SK-N-SH (cell line): ENCODE measurements at regions not wholly inside any gene's neighbourhood (a gene's known extent, or its start where the extent isn't known, plus 50 kb on each side); places are given as distances from the start of the nearest gene placed in this dataset.

Experiments
- CTCF ChIA-PET: fragments of 300-600, 350-600 bp; formaldehyde crosslinking; extraction: SDS; loops from one replicate; lab custom pipeline; 2021; lab: Yijun Ruan, JAX
- POLR2A ChIA-PET: fragments of 350-600 bp; sonication (Branson Sonifier 250); formaldehyde crosslinking; extraction: SDS; loops from one replicate; lab custom pipeline; 2020; ENCODE audit warnings: antibody characterized with exemption, inconsistent platforms; lab: Yijun Ruan, JAX
- DNase-seq: peaks from one replicate; pipeline ENCODE4 v3.0.0; 2012
- H2AFZ ChIP-seq: fragments of 200-600 bp; sonication (generic); 2 replicates; pipeline ENCODE4 v1.8.1; 2016; ENCODE audit warnings: antibody characterized with exemption, mild to moderate bottlenecking, low read depth
- H3F3A ChIP-seq: fragments of 200-600 bp; sonication (generic); replicated peaks from 2 replicates; pipeline ENCODE3; 2016; ENCODE audit warnings: antibody characterized with exemption, mild to moderate bottlenecking; ENCODE audit not compliant: insufficient read depth
- H3K27ac ChIP-seq, 2 experiments: fragments of 200-500 bp in 1 of 2; fragments of 200-600 bp in 1 of 2; sonication (Bioruptor generic) in 1 of 2; sonication (generic), shearing (Covaris generic) in 1 of 2; 2 replicates each; pipeline versions ENCODE4 v1.5.1 to v1.6.1; 2014 to 2016; ENCODE audit warnings: low read depth in 2 of 2, inconsistent platforms in 1 of 2, low read length in 1 of 2, mild to moderate bottlenecking in 1 of 2, mixed read lengths in 1 of 2
- H3K27me3 ChIP-seq: fragments of 200-600 bp; sonication (generic), shearing (Covaris generic); 2 replicates; pipeline ENCODE4 v1.6.1; 2016; ENCODE audit warnings: mixed run types; ENCODE audit not compliant: insufficient read depth
- H3K36me3 ChIP-seq, 2 experiments: fragments of 200-500 bp in 1 of 2; fragments of 200-600 bp in 1 of 2; sonication (Bioruptor generic) in 1 of 2; sonication (generic) in 1 of 2; replicated peaks in 1 of 2; 2 replicates each; pipeline versions ENCODE3 to v1.5.1; 2014 to 2016; ENCODE audit warnings: low read length in 1 of 2, mild to moderate bottlenecking in 1 of 2; ENCODE audit not compliant: insufficient read depth in 2 of 2, control insufficient read depth in 1 of 2
- H3K4me1 ChIP-seq, 2 experiments: fragments of 200-500 bp in 1 of 2; fragments of 200-600 bp in 1 of 2; sonication (Bioruptor generic) in 1 of 2; sonication (generic), shearing (Covaris generic) in 1 of 2; 2 replicates each; pipeline versions ENCODE4 v1.5.1 to v1.6.1; 2014 to 2016; ENCODE audit warnings: low read depth in 1 of 2, low read length in 1 of 2, mixed run types in 1 of 2; ENCODE audit not compliant: insufficient read depth in 2 of 2, control insufficient read depth in 1 of 2
- H3K4me2 ChIP-seq: fragments of 200-600 bp; sonication (generic), shearing (Covaris generic); 2 replicates; pipeline ENCODE4 v1.6.1; 2017; ENCODE audit warnings: mixed run types
- H3K4me3 ChIP-seq, 2 experiments: fragments of 200-500 bp in 1 of 2; fragments of 200-600 bp in 1 of 2; sonication (Bioruptor generic) in 1 of 2; sonication (generic), shearing (Covaris generic) in 1 of 2; 2 replicates each; pipeline versions ENCODE4 v1.5.1 to v1.8.1; 2014 to 2016; ENCODE audit warnings: low read depth in 2 of 2, inconsistent platforms in 1 of 2, low read length in 1 of 2, mild to moderate bottlenecking in 1 of 2, mixed read lengths in 1 of 2, moderate library complexity in 1 of 2
- H3K79me2 ChIP-seq: fragments of 200-600 bp; sonication (generic); 2 replicates; pipeline ENCODE4 v1.8.1; 2017; ENCODE audit warnings: mild to moderate bottlenecking; ENCODE audit not compliant: insufficient read depth
- H3K9ac ChIP-seq: fragments of 200-600 bp; sonication (generic); 2 replicates; pipeline ENCODE4 v1.6.1; 2017; ENCODE audit warnings: mixed run types
- H3K9me2 ChIP-seq: fragments of 200-600 bp; sonication (generic); 2 replicates; pipeline ENCODE4 v1.6.1; 2017; ENCODE audit warnings: mixed run types
- H3K9me3 ChIP-seq: fragments of 200-600 bp; sonication (generic); 2 replicates; pipeline ENCODE4 v1.6.1; 2017; ENCODE audit warnings: mixed run types, mild to moderate bottlenecking, moderate library complexity
- H4K20me1 ChIP-seq: fragments of 200-600 bp; sonication (generic); 2 replicates; pipeline ENCODE4 v1.6.1; 2017; ENCODE audit warnings: mild to moderate bottlenecking, mixed run types; ENCODE audit not compliant: insufficient read depth
- CHD2 ChIP-seq: fragments of 150-350 bp; IDR thresholded peaks from 2 replicates; pipeline ENCODE4 v1.6.1; 2018; ENCODE audit warnings: low read length; ENCODE audit not compliant: partially characterized antibody
- ELF1 ChIP-seq: IDR thresholded peaks from 2 replicates; pipeline ENCODE4 v1.4.0; 2012
- EZH2phosphoT487 ChIP-seq: fragments of 200-600 bp; sonication (generic); IDR thresholded peaks from 2 replicates; pipeline ENCODE4 v1.6.1; 2017; ENCODE audit warnings: low read depth, mixed run types, mild to moderate bottlenecking, antibody characterized with exemption, moderate library complexity, borderline replicate concordance
- FOSL2 ChIP-seq: IDR thresholded peaks from 2 replicates; pipeline ENCODE4 v1.4.0; 2012; ENCODE audit warnings: low read depth, mild to moderate bottlenecking, moderate library complexity, borderline replicate concordance
- GABPA ChIP-seq: IDR thresholded peaks from 2 replicates; pipeline ENCODE4 v1.4.0; 2012; ENCODE audit warnings: low read depth, mild to moderate bottlenecking
- JUND ChIP-seq: IDR thresholded peaks from 2 replicates; pipeline ENCODE4 v1.4.0; 2012
- MEF2A ChIP-seq: IDR thresholded peaks from 2 replicates; pipeline ENCODE4 v1.4.0; 2012; ENCODE audit warnings: low read depth, borderline replicate concordance
- RAD21 ChIP-seq: IDR thresholded peaks from 2 replicates; pipeline ENCODE4 v1.6.1; 2012; ENCODE audit warnings: mild to moderate bottlenecking, low read length
- RCOR1 ChIP-seq: fragments of 150-350 bp; IDR thresholded peaks from 2 replicates; pipeline ENCODE4 v1.6.1; 2017; ENCODE audit warnings: antibody characterized with exemption, low read length
- REST ChIP-seq: IDR thresholded peaks from 2 replicates; pipeline ENCODE4 v1.6.1; 2012; ENCODE audit warnings: mild to moderate bottlenecking, low read depth, low read length, moderate library complexity
- RXRA ChIP-seq: IDR thresholded peaks from 2 replicates; pipeline ENCODE4 v1.4.0; 2012; ENCODE audit warnings: low read depth, mild to moderate bottlenecking, borderline replicate concordance
- SIN3A ChIP-seq: IDR thresholded peaks from 2 replicates; pipeline ENCODE4 v1.6.1; 2012; ENCODE audit warnings: low read depth, mild to moderate bottlenecking, low read length, moderate library complexity, borderline replicate concordance
- TCF12 ChIP-seq: IDR thresholded peaks from 2 replicates; pipeline ENCODE4 v1.4.0; 2012
- ZBTB33 ChIP-seq: IDR thresholded peaks from 2 replicates; pipeline ENCODE4 v1.4.0; 2012; ENCODE audit warnings: low read depth, borderline replicate concordance
- WGBS: methylation state at CpG from one replicate; pipeline ENCODE4 v1.1.6; 2017; ENCODE audit warnings: low lambda C conversion rate; 5-methylcytosine and 5-hydroxymethylcytosine counted together

DNA sequence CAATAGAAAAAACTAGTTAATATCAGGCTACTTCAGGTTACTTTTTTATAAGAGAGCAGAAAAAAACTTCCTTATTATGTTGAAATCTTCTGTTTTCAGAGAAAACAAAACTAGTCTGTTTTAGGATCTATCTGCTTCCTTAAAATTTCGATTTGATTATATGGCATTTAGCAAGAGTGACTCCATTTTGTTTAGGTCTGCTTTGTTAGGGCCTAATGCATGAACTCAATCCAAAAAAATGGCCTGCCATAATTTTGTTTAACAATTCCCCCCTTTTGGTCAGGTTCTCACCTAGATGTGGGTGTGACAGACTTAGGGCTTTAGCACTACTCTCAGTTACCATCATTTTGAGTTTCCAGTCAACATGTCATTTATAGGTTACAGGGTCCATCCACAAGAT lies 89.8 kb upstream of the GNG12 start:
- Histone ChIP-seq H3K36me3 (no peaks in the 10 kb centered on the region), H3K9me3 (no peaks in the 10 kb centered on the region), H4K20me1 (no peaks in the 10 kb centered on the region), H3K9ac (no peak overlapping the region), H3F3A (no peaks in the 10 kb centered on the region), H3K27me3 (no peaks in the 10 kb centered on the region), H3K4me2 (no peak overlapping the region), H3K9me2 (no peaks in the 10 kb centered on the region), H3K4me3 (no peak overlapping the region), H2AFZ (no peak overlapping the region), H3K27ac (no peak overlapping the region), H3K4me1 (peaks cover 0 to 2% of the 10 kb centered on the region in 2 experiments; a peak in 1 of 4 replicates), H3K79me2 (no peaks in the 10 kb centered on the region)
- 26% methylated on average over 1 of the region's 1 CpG for WGBS
- POLR2A ChIA-PET: no interaction called here
- no peak for DNase-seq
- CTCF ChIA-PET: interaction anchor here (1.3 kb wide), 1 partner anchor 19 kb away, joined by 4 read pairs; no protein-coding TSS in a partner anchor
- TF ChIP-seq GABPA (no peak), REST (no peak), FOSL2 (no peak), CHD2 (no peak), ZBTB33 (no peak), EZH2phosphoT487 (no peak), ELF1 (no peak), RCOR1 (no peak), RAD21 (no peak), RXRA (no peak), SIN3A (no peak), MEF2A (no peak), TCF12 (no peak), JUND (no peak)
